DND-41 (cell line): ENCODE measurements at regions not wholly inside any gene's neighbourhood (a gene's known extent, or its start where the extent isn't known, plus 50 kb on each side); places are given as distances from the start of the nearest gene placed in this dataset.

Experiments used
- ATAC-seq: fragments of 200-7000 bp; cut with Tn5 transposase; 3 replicates; pipeline ENCODE4 v1.9.1; 2021; ENCODE audit warnings: low read depth; ENCODE audit not compliant: insufficient read depth
- DNase-seq: peaks from one replicate; pipeline ENCODE4 v3.0.0-alpha.2; 2020
- H2AFZ ChIP-seq: 2 replicates; pipeline ENCODE4 v1.6.0; 2012; ENCODE audit warnings: low read depth, low read length
- H3K27ac ChIP-seq: 2 replicates; pipeline ENCODE4 v1.5.1; 2012; ENCODE audit warnings: low read length, inconsistent platforms
- H3K27me3 ChIP-seq: fragments of 200-600 bp; sonication (generic); 2 replicates; pipeline ENCODE4 v1.6.0; 2012; ENCODE audit warnings: low read length, mild to moderate bottlenecking, inconsistent platforms; ENCODE audit not compliant: insufficient read depth, poor library complexity
- H3K36me3 ChIP-seq: 2 replicates; pipeline ENCODE4 v1.5.1; 2012; ENCODE audit warnings: low read length, inconsistent platforms; ENCODE audit not compliant: insufficient read depth
- H3K4me1 ChIP-seq: 2 replicates; pipeline ENCODE4 v1.5.1; 2012; ENCODE audit warnings: mild to moderate bottlenecking, low read length; ENCODE audit not compliant: insufficient read depth
- H3K4me2 ChIP-seq: 2 replicates; pipeline ENCODE4 v1.6.0; 2012; ENCODE audit warnings: mild to moderate bottlenecking, moderate library complexity, low read length, inconsistent platforms; ENCODE audit not compliant: insufficient read depth
- H3K4me3 ChIP-seq, 2 experiments: fragments of 200-600 bp in 1 of 2; shearing (Covaris generic) in 1 of 2; 2 replicates each; pipeline ENCODE4 v1.5.1; 2012 to 2016; ENCODE audit warnings: inconsistent platforms in 2 of 2, low read length in 2 of 2, mild to moderate bottlenecking in 2 of 2, low read depth in 1 of 2, moderate library complexity in 1 of 2
- H3K79me2 ChIP-seq: 2 replicates; pipeline ENCODE4 v1.6.0; 2012; ENCODE audit warnings: low read length, inconsistent platforms; ENCODE audit not compliant: insufficient read depth
- H3K9ac ChIP-seq: 2 replicates; pipeline ENCODE4 v1.6.0; 2012; ENCODE audit warnings: low read depth, mild to moderate bottlenecking, inconsistent platforms, low read length, moderate library complexity
- H3K9me3 ChIP-seq: 2 replicates; pipeline ENCODE4 v1.5.1; 2012; ENCODE audit warnings: low read length, moderate library complexity, mild to moderate bottlenecking, inconsistent platforms; ENCODE audit not compliant: insufficient read depth, severe bottlenecking
- H4K20me1 ChIP-seq: 2 replicates; pipeline ENCODE4 v1.6.0; 2012; ENCODE audit warnings: low read length; ENCODE audit not compliant: insufficient read depth
- EZH2 ChIP-seq: IDR thresholded peaks from 3 replicates; pipeline ENCODE4 v1.6.1; 2012; ENCODE audit warnings: borderline replicate concordance, low read depth, mild to moderate bottlenecking, moderate library complexity, low read length, inconsistent platforms; ENCODE audit not compliant: severe bottlenecking
- TF ChIP-seq, protein P1 (sequence below): IDR thresholded peaks from 2 replicates; pipeline ENCODE4 v1.5.1; 2012; ENCODE audit warnings: borderline replicate concordance, low read length, moderate library complexity, mild to moderate bottlenecking; ENCODE audit not compliant: poor library complexity, severe bottlenecking; ENCODE audit errors: extremely low read depth

DNA sequence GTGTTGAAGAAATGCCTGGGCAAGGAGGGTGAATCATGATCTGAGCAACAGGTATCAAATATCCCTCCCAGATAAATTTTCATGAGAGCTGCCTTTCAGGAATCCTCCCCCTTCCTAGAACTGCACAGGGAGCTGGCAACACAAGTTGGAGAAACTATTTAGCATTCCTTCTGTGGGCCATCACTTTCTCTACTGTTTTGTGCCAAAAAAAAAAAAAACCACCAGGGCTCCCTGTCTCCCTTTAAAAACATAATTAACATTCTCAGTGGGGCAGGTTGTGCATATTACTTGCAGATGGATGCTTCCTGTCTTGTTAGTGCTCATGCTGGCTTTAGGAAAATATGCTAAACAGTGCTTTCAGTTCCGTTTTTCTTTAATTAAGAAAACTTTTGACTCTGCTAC, 234.9 kb upstream of the LMCD1 start:
- no peaks in the 10 kb centered on the region for H3K79me2 ChIP-seq
- H3K4me1 ChIP-seq, result no peaks in the 10 kb centered on the region
- no peaks in the 10 kb centered on the region for H3K9me3 ChIP-seq
- H4K20me1 ChIP-seq, result no peaks in the 10 kb centered on the region
- ATAC-seq (no peak), DNase-seq (no peak)
- H3K4me3 ChIP-seq, result no peak overlapping the region
- no peak overlapping the region for H2AFZ ChIP-seq
- H3K4me2 ChIP-seq, result no peak overlapping the region
- H3K27me3 ChIP-seq, result no peaks in the 10 kb centered on the region
- H3K36me3 ChIP-seq, result no peaks in the 10 kb centered on the region
- H3K9ac ChIP-seq, result no peak overlapping the region
- TF ChIP-seq, protein P1, sequence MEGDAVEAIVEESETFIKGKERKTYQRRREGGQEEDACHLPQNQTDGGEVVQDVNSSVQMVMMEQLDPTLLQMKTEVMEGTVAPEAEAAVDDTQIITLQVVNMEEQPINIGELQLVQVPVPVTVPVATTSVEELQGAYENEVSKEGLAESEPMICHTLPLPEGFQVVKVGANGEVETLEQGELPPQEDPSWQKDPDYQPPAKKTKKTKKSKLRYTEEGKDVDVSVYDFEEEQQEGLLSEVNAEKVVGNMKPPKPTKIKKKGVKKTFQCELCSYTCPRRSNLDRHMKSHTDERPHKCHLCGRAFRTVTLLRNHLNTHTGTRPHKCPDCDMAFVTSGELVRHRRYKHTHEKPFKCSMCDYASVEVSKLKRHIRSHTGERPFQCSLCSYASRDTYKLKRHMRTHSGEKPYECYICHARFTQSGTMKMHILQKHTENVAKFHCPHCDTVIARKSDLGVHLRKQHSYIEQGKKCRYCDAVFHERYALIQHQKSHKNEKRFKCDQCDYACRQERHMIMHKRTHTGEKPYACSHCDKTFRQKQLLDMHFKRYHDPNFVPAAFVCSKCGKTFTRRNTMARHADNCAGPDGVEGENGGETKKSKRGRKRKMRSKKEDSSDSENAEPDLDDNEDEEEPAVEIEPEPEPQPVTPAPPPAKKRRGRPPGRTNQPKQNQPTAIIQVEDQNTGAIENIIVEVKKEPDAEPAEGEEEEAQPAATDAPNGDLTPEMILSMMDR, result no peak
- TF ChIP-seq EZH2, result no peak
- no peak overlapping the region for H3K27ac ChIP-seq

DNA sequence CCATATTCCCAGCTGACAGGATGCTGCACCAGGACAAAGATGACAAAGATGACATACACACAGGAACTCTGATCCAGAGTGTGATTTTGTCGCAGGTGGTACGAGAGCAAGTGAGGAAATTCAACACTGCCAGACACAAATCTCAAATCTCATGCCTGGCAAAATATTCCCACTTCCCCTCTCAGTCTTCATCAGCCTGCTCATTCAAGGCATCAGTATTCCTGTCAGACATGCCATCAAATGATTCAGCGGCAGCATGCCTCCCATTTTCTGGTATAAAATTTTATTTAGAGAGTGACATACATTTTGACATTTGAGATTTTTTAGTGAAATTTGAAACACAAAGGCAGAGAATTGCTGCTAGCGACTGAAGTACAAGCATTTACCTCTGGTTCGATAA, 228.1 kb upstream of the LMCD1 start:
- no peak overlapping the region for H3K4me3 ChIP-seq
- H3K4me1 ChIP-seq, result no peaks in the 10 kb centered on the region
- no peaks in the 10 kb centered on the region for H3K79me2 ChIP-seq
- H3K4me2 ChIP-seq, result no peak overlapping the region
- TF ChIP-seq, protein P1, result no peak
- no peak for TF ChIP-seq EZH2
- no peak overlapping the region for H3K27ac ChIP-seq
- no peaks in the 10 kb centered on the region for H4K20me1 ChIP-seq
- no peaks in the 10 kb centered on the region for H3K36me3 ChIP-seq
- DNase-seq, result no peak
- H3K9me3 ChIP-seq, result no peaks in the 10 kb centered on the region
- no peak overlapping the region for H3K9ac ChIP-seq
- no peak for ATAC-seq
- H3K27me3 ChIP-seq, result no peaks in the 10 kb centered on the region
- H2AFZ ChIP-seq, result no peak overlapping the region

DNA sequence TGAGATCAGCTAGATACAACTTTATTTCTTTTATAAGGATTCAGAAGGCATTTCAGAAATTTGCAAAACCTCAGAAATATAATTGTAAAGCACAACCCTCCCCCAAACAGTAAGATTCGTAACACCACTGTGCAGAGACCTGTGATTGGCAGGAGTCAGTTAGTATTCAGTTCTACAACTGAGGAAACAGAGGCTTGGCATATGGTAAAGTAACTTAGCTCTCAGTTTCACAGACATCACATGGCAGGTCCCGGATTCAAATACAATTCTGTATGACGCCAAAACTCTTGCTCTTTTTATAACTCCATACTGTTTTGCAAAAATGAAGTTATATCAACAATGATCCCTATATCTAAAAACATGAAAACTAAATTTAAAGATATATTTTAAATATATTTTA, 225.6 kb upstream of the LMCD1 start:
- no peak for DNase-seq
- Histone ChIP-seq H3K9me3 (no peaks in the 10 kb centered on the region), H2AFZ (no peak overlapping the region), H3K27me3 (no peaks in the 10 kb centered on the region), H3K4me3 (no peak overlapping the region), H3K27ac (no peak overlapping the region), H4K20me1 (no peaks in the 10 kb centered on the region), H3K36me3 (no peaks in the 10 kb centered on the region), H3K9ac (no peak overlapping the region), H3K4me1 (no peaks in the 10 kb centered on the region), H3K79me2 (no peaks in the 10 kb centered on the region), H3K4me2 (no peak overlapping the region)
- no peak for TF ChIP-seq EZH2
- TF ChIP-seq, protein P1, result no peak
- no peak for ATAC-seq

DNA sequence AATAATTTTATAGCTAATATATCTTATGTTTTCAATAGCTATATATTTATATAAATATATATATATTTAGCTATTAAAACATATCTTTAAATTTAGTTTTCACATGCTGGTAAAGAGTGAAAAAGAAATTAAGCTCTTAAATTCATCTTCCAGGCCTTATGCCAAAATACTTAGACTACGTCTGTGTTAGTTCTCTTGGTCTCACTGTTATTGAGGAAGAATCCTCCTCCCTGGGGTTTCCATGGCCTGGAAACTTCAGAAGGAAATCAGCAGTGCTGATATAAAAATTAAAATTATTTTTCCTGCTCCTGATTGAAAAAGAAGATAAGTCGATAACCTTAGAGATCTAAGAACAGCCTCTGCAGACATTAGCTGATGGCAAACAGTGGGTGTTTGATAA, 225.1 kb upstream of the LMCD1 start:
- H3K27me3 ChIP-seq, result no peaks in the 10 kb centered on the region
- ATAC-seq, result no peak
- H3K9me3 ChIP-seq, result no peaks in the 10 kb centered on the region
- H3K4me3 ChIP-seq, result no peak overlapping the region
- H4K20me1 ChIP-seq, result no peaks in the 10 kb centered on the region
- no peak overlapping the region for H3K9ac ChIP-seq
- H3K27ac ChIP-seq, result no peak overlapping the region
- no peaks in the 10 kb centered on the region for H3K36me3 ChIP-seq
- H3K79me2 ChIP-seq, result no peaks in the 10 kb centered on the region
- H3K4me2 ChIP-seq, result no peak overlapping the region
- H2AFZ ChIP-seq, result no peak overlapping the region
- H3K4me1 ChIP-seq, result no peaks in the 10 kb centered on the region
- DNase-seq, result no peak
- TF ChIP-seq, protein P1, result no peak
- TF ChIP-seq EZH2, result no peak
